ENCODE measurements at regions not wholly inside any gene's neighbourhood (a gene's known extent, or its start where the extent isn't known, plus 50 kb on each side); places are given as distances from the start of the nearest gene placed in this dataset.

DNA sequence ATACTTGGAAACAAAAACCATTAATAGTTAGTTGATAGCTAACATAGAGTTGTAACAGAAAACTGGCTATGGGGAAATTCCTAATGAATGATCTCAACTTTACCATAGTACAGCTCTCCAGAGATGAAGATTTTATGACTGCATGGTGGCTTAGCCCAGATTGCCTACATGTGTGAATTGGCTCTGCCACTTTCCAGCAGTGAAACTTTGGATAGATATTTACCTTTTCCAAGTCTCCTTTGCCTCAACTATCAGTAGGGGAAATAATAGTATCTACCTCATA is 161.1 kb downstream of the LACC1 start:
- TF ChIP-seq, protein P1, sequence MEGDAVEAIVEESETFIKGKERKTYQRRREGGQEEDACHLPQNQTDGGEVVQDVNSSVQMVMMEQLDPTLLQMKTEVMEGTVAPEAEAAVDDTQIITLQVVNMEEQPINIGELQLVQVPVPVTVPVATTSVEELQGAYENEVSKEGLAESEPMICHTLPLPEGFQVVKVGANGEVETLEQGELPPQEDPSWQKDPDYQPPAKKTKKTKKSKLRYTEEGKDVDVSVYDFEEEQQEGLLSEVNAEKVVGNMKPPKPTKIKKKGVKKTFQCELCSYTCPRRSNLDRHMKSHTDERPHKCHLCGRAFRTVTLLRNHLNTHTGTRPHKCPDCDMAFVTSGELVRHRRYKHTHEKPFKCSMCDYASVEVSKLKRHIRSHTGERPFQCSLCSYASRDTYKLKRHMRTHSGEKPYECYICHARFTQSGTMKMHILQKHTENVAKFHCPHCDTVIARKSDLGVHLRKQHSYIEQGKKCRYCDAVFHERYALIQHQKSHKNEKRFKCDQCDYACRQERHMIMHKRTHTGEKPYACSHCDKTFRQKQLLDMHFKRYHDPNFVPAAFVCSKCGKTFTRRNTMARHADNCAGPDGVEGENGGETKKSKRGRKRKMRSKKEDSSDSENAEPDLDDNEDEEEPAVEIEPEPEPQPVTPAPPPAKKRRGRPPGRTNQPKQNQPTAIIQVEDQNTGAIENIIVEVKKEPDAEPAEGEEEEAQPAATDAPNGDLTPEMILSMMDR (IDR thresholded peaks at IDR 0.05) = no peak
- TF ChIP-seq EP300 (IDR thresholded peaks at IDR 0.05; ENCODE audit: low read depth) (no peak), POLR2A (IDR thresholded peaks at IDR 0.05) (no peak), POLR2AphosphoS5 (IDR thresholded peaks at IDR 0.05) (no peak)

Data from transverse colon (tissue), 4 donors.